Stimulated activated naive CD8-positive, alpha-beta T cell treated with anti-CD3 and anti-CD28 coated beads, Interleukin-15, Interleukin-2, amounts not matched to agents 100 U/mL and 50 U/mL, for 24 hours (primary cell): ENCODE measurements at regions not wholly inside any gene's neighbourhood (a gene's known extent, or its start where the extent isn't known, plus 50 kb on each side); places are given as distances from the start of the nearest gene placed in this dataset.
A peak's percentile ranks its signal among the peaks of the same experiment; 100 is the strongest.

Experiments used
- ATAC-seq: fragments of 150-1000 bp; cut with Tn5 transposase; one replicate; pipeline ENCODE4 v1.10.0; 2021
- DNase-seq: peaks from one replicate; pipeline ENCODE4 v3.0.0; 2021

GRCh38 chrX:76228499-76228898 lies 55.6 kb downstream of the PBDC1 start:
- DNase-seq (no peak), ATAC-seq (no peak)

DNA sequence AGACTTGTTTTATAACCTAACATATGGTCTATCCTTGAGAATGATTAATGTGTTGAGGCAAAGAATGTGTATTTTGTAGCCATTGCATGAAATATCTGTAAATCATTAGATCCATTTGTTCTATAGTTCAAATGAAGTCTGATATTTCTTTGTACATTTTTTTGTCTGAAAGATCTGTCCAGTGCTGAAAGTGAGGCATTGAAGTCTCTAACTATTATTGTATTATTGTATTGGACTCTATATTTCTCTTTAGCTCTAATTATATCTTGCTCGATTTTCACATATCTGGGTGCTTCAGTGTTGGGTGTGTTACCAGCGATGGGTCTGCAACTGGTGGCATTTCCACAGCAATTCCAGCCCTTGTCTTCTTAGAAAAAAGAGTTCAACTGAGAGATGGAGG lies 76.0 kb downstream of the PBDC1 start:
- DNase-seq (no peak), ATAC-seq (no peak)

DNA sequence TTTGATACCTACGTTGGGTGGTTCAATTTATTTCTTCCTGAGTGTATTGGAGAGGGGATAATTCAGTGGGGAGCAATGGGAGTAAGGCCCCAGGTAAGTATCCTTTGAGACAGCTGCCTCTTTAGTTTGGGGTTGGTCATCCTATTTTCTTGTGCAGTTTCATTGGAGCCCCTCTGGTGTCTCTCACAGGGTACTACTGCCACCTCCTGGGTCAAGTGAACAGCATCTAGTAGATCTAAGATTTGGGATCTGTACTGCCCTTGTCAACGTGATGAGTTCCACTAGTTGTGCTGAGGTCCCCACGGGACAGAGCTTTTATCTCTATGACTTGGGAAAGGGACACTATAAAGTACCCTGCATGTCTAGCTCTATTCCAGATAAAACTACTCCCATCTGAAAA lies 80.6 kb downstream of the PBDC1 start:
- ATAC-seq (peak; percentile 79), DNase-seq (peak; percentile 25)

- peak; percentile 27 for DNase-seq
- ATAC-seq, result no peak
These were observed 106.1 kb downstream of the PBDC1 start for GRCh38 chrX:76279007-76279406.
